Bronchial epithelial cell (primary cell): ENCODE measurements at regions not wholly inside any gene's neighbourhood (a gene's known extent, or its start where the extent isn't known, plus 50 kb on each side); places are given as distances from the start of the nearest gene placed in this dataset.
"Not testable (repeated sequence)": the region's sequence is repeated elsewhere in the genome, so short reads cannot be mapped to it uniquely, and the experiment has no call there.

ENCODE experiments used
- DNase-seq: peaks from one replicate; pipeline ENCODE4 v3.0.0-alpha.2; 2010; ENCODE audit warnings: low read depth
- FAIRE-seq: peaks from 2 replicates; lab custom pipeline; 2011; peaks lifted over from hg19 to GRCh38; lab: Jason Lieb, UNC
- H3K27me3 ChIP-seq: 2 replicates; pipeline ENCODE4 v1.5.1; 2011; ENCODE audit warnings: low read length; ENCODE audit not compliant: control insufficient read depth, insufficient read depth
- H3K36me3 ChIP-seq: 2 replicates; pipeline ENCODE4 v1.5.1; 2011; ENCODE audit warnings: low read length; ENCODE audit not compliant: control insufficient read depth, insufficient read depth
- H3K4me3 ChIP-seq: 2 replicates; pipeline ENCODE4 v1.5.1; 2011; ENCODE audit warnings: mild to moderate bottlenecking, low read depth, low read length, control low read depth
- CTCF ChIP-seq: IDR thresholded peaks from 2 replicates; pipeline ENCODE4 v1.5.1; 2011; ENCODE audit warnings: mild to moderate bottlenecking, moderate library complexity, low read length, control low read depth, inconsistent platforms; ENCODE audit not compliant: insufficient read depth, severe bottlenecking

- no peak for TF ChIP-seq CTCF
- Histone ChIP-seq H3K4me3 (no peak overlapping the region), H3K27me3 (no peaks in the 10 kb centered on the region), H3K36me3 (no peaks in the 10 kb centered on the region)
- FAIRE-seq = no peak
- no peak for DNase-seq
Observed at GRCh38 chr14:105773584-105773983, 247.2 kb downstream of the TMEM121 start.

DNA sequence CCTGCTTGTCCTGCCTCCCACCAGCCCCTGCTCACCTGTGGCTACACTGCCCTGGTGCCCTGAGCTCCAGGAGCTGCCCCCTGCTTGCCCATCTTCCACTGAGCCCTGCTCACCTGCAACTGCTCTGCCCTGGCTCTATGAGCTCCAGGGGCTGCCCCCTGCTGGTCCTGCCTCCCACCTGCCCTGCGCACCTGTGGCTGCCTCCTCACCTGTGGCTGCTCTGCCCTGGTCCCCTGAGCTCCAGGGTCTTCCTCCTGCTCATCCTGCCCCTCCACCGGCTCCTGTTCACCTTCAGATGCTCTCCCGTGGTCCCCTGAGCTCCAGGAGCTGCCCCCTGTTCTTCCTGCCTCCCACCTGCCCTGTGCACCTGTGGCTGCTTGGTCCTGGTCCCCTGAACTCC lies 247.6 kb downstream of the TMEM121 start:
- Histone ChIP-seq H3K36me3 (no peaks in the 10 kb centered on the region), H3K4me3 (no peak overlapping the region), H3K27me3 (no peaks in the 10 kb centered on the region)
- no peak for TF ChIP-seq CTCF
- FAIRE-seq (no peak), DNase-seq (no peak)

- not testable (repeated sequence) for H3K36me3 ChIP-seq, H3K27me3 ChIP-seq, FAIRE-seq, DNase-seq, H3K4me3 ChIP-seq
Observed at GRCh38 chr14:105774585-105775348, 248.4 kb downstream of the TMEM121 start.

GRCh38 chr14:105775349-105775923 lies 249.1 kb downstream of the TMEM121 start:
- DNase-seq, H3K4me3 ChIP-seq, H3K27me3 ChIP-seq, H3K36me3 ChIP-seq, FAIRE-seq: not testable (repeated sequence)

DNA sequence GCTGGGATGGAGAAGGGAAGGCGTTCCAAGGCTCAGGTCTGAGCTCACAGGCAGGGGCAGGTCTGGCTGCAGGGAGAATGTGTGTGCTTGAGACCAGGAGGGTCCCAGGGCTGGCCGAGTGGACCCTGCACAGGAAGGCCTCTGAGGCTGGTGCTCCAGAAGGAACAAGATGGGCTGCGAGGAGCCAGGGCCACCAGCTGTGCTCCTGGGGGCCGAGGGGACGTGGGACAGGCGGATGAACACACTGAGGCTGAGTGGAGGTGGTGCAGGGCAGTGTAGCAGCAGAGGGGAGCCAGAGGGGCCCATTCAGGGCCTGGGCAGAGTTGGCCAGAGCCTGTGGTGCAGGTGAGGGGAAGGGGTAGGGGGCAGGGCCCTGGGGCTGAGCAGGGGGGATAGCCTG lies 249.7 kb downstream of the TMEM121 start:
- not testable (repeated sequence) for H3K27me3 ChIP-seq, H3K4me3 ChIP-seq, H3K36me3 ChIP-seq, DNase-seq, FAIRE-seq

DNA sequence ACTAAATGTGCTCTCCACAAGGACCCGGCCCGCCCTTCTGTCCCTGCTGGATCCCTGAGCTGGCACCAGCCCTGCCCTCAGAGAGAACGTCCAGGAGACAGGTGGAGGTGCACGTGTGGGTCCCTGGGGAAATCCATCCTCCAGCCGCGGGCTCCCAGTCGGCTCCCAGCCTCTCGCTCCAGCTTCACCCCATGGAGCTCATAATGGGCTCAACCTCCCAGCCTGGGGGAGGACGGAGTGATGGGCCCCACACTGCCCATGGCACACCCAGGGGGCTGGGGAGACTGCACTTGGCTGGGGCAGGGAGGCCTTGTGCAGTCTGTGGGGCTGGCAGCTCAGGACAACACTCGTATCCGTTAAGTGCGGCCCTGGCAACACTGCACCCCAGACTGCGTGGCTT lies 250.5 kb downstream of the TMEM121 start:
- FAIRE-seq (no peak), DNase-seq (no peak)
- TF ChIP-seq CTCF = no peak

DNA sequence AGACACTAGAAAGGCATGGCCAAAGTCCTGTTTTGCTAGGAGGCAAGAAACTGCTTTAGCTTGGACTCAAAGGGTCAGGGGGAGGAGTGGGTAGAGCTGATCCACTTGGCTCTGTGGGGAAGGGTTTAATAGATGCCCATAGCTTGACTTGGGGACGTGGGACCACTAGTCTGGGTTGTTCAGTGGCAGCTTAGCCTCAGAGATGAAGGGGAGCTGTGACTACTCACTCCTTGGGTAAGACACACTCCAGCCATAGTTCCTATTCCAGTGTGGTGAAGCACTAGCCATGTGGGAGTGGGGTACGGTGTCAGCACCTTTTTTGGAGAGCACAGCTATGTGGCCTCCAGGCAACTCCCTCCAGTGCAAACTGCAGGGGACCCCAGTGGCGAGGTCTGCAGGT lies 257.3 kb downstream of the TMEM121 start:
- no peak for TF ChIP-seq CTCF
- DNase-seq (no peak), FAIRE-seq (no peak)
- Histone ChIP-seq H3K36me3 (no peaks in the 10 kb centered on the region), H3K27me3 (no peaks in the 10 kb centered on the region), H3K4me3 (no peak overlapping the region)

More for the DNA sequence above, 250.5 kb downstream of the TMEM121 start:
- no peak overlapping the region for H3K4me3 ChIP-seq
- H3K27me3 ChIP-seq = no peaks in the 10 kb centered on the region
- H3K36me3 ChIP-seq = no peaks in the 10 kb centered on the region
